Erythroblast (primary cell): ENCODE measurements at regions not wholly inside any gene's neighbourhood (a gene's known extent, or its start where the extent isn't known, plus 50 kb on each side); places are given as distances from the start of the nearest gene placed in this dataset.

Experiments used
- GATA1 ChIP-seq: IDR thresholded peaks from 2 replicates; pipeline ENCODE4 v1.6.1; 2011; ENCODE audit warnings: low read depth, mild to moderate bottlenecking, control low read depth, low read length, moderate library complexity
- POLR2A ChIP-seq: IDR thresholded peaks from 2 replicates; pipeline ENCODE4 v1.6.1; 2011; ENCODE audit warnings: mild to moderate bottlenecking, low read length

DNA sequence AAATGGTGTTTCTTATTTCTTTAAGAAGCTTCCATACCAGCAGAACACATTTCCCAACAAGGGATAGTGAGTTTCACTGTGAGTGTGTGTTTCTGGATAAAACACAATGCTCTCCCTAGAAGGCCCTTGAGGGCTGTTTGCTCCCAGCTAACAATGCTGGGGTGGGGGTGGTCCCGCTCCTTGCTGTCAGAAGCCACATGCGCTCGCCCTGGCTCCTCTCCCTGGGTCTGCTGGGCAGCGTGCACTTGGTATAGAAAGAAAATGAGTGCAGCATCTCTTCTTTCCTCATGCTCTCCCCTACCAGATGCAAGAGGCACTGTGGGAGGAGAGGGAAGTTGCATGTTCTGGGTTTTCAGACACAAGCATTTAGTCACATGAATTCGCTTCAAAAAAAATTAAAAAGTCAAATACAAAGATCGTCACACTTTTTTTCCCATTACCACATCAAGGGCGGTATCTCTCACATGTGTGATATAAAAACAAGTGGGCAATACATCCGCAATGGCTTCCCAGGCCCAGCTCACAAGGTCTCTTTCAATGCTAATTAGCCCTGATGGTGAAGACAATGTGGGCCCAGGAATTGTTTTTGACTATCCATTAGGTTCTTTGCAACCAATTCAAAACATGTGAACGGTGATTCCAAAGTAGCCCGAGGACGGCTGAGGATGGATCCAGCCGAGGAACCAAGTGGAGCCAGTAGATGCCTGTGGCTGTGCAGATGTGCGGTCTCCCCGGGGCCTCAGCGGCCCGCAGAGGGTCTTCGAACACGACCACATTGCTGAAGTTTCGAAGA is 603.6 kb downstream of the IRX1 start:
- TF ChIP-seq POLR2A, result no peak
- no peak for TF ChIP-seq GATA1
